ENCODE measurements at regions not wholly inside any gene's neighbourhood (a gene's known extent, or its start where the extent isn't known, plus 50 kb on each side); places are given as distances from the start of the nearest gene placed in this dataset.

GRCh38 chr5:58198330-58198729 lies 261.6 kb downstream of the PLK2 start:
- no peak for TF ChIP-seq CTCF (IDR thresholded peaks at IDR 0.05; ENCODE audit: insufficient read depth, low read depth, low read length)
- TF ChIP-seq EZH2 (IDR thresholded peaks at IDR 0.05; ENCODE audit: insufficient read depth, low read length), result no peak
